ENCODE measurements at regions not wholly inside any gene's neighbourhood (a gene's known extent, or its start where the extent isn't known, plus 50 kb on each side); places are given as distances from the start of the nearest gene placed in this dataset.

GRCh38 chr10:28737096-28737495 lies 59.8 kb downstream of the BAMBI start:
- TF ChIP-seq, protein P1, sequence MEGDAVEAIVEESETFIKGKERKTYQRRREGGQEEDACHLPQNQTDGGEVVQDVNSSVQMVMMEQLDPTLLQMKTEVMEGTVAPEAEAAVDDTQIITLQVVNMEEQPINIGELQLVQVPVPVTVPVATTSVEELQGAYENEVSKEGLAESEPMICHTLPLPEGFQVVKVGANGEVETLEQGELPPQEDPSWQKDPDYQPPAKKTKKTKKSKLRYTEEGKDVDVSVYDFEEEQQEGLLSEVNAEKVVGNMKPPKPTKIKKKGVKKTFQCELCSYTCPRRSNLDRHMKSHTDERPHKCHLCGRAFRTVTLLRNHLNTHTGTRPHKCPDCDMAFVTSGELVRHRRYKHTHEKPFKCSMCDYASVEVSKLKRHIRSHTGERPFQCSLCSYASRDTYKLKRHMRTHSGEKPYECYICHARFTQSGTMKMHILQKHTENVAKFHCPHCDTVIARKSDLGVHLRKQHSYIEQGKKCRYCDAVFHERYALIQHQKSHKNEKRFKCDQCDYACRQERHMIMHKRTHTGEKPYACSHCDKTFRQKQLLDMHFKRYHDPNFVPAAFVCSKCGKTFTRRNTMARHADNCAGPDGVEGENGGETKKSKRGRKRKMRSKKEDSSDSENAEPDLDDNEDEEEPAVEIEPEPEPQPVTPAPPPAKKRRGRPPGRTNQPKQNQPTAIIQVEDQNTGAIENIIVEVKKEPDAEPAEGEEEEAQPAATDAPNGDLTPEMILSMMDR (IDR thresholded peaks at IDR 0.05; ENCODE audit: insufficient read depth, low read depth, low read length), result no peak
- no peak for TF ChIP-seq EZH2 (IDR thresholded peaks at IDR 0.05; ENCODE audit: insufficient read depth, low read length)
